ENCODE measurements at regions not wholly inside any gene's neighbourhood (a gene's known extent, or its start where the extent isn't known, plus 50 kb on each side); places are given as distances from the start of the nearest gene placed in this dataset.

DNA sequence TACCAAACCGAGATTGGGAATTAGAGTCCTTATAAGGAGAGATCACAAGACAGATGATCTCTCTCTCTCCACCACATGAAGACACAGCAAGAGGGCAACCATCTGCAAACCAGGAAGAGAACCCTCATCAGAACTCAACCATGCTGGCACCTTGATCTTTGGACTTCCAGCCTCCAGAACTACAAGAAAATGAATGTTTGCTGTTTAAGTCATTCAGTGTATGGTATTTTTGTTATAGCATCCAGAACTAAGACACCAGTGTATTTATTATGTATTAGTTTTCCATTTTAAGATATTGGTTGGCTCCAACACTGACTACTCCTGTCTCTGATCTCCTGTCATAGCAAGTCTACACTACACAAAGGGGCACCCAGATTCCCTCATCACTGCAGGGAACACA is 86.9 kb downstream of the CCDC34 start:
- TF ChIP-seq ZBTB7A (tag by site-specific recombination; IDR thresholded peaks at IDR 0.05; ENCODE audit: low read depth) (no peak), ZNF248 (tag by site-specific recombination; IDR thresholded peaks at IDR 0.05) (no peak), ZNF274 (IDR thresholded peaks at IDR 0.05; ENCODE audit: low read length) (no peak), ZNF274 (tag by site-specific recombination; IDR thresholded peaks at IDR 0.05; ENCODE audit: borderline replicate concordance) (no peak), ZSCAN5A (tag by site-specific recombination; IDR thresholded peaks at IDR 0.05) (no peak), PRDM1 (tag by site-specific recombination; IDR thresholded peaks at IDR 0.05) (no peak), ZNF571 (tag by site-specific recombination; IDR thresholded peaks at IDR 0.05) (no peak), ZNF311 (tag by site-specific recombination; IDR thresholded peaks at IDR 0.05; ENCODE audit: borderline replicate concordance) (no peak), GLIS2 (tag by site-specific recombination; IDR thresholded peaks at IDR 0.05) (no peak)
- TF ChIP-seq, protein P1, sequence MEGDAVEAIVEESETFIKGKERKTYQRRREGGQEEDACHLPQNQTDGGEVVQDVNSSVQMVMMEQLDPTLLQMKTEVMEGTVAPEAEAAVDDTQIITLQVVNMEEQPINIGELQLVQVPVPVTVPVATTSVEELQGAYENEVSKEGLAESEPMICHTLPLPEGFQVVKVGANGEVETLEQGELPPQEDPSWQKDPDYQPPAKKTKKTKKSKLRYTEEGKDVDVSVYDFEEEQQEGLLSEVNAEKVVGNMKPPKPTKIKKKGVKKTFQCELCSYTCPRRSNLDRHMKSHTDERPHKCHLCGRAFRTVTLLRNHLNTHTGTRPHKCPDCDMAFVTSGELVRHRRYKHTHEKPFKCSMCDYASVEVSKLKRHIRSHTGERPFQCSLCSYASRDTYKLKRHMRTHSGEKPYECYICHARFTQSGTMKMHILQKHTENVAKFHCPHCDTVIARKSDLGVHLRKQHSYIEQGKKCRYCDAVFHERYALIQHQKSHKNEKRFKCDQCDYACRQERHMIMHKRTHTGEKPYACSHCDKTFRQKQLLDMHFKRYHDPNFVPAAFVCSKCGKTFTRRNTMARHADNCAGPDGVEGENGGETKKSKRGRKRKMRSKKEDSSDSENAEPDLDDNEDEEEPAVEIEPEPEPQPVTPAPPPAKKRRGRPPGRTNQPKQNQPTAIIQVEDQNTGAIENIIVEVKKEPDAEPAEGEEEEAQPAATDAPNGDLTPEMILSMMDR (tag by site-specific recombination; IDR thresholded peaks at IDR 0.05), result no peak
- TF ChIP-seq, protein P2, sequence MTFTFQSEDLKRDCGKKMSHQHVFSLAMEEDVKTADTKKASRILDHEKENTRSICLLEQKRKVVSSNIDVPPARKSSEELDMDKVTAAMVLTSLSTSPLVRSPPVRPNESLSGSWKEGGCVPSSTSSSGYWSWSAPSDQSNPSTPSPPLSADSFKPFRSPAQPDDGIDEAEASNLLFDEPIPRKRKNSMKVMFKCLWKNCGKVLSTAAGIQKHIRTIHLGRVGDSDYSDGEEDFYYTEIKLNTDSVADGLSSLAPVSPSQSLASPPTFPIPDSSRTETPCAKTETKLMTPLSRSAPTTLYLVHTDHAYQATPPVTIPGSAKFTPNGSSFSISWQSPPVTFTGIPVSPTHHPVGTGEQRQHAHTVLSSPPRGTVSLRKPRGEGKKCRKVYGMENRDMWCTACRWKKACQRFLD (tag by site-specific recombination; IDR thresholded peaks at IDR 0.05), result no peak
- TF ChIP-seq, protein P3, sequence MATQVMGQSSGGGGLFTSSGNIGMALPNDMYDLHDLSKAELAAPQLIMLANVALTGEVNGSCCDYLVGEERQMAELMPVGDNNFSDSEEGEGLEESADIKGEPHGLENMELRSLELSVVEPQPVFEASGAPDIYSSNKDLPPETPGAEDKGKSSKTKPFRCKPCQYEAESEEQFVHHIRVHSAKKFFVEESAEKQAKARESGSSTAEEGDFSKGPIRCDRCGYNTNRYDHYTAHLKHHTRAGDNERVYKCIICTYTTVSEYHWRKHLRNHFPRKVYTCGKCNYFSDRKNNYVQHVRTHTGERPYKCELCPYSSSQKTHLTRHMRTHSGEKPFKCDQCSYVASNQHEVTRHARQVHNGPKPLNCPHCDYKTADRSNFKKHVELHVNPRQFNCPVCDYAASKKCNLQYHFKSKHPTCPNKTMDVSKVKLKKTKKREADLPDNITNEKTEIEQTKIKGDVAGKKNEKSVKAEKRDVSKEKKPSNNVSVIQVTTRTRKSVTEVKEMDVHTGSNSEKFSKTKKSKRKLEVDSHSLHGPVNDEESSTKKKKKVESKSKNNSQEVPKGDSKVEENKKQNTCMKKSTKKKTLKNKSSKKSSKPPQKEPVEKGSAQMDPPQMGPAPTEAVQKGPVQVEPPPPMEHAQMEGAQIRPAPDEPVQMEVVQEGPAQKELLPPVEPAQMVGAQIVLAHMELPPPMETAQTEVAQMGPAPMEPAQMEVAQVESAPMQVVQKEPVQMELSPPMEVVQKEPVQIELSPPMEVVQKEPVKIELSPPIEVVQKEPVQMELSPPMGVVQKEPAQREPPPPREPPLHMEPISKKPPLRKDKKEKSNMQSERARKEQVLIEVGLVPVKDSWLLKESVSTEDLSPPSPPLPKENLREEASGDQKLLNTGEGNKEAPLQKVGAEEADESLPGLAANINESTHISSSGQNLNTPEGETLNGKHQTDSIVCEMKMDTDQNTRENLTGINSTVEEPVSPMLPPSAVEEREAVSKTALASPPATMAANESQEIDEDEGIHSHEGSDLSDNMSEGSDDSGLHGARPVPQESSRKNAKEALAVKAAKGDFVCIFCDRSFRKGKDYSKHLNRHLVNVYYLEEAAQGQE (tag by site-specific recombination; IDR thresholded peaks at IDR 0.05), result no peak
